ENCODE measurements at regions not wholly inside any gene's neighbourhood (a gene's known extent, or its start where the extent isn't known, plus 50 kb on each side); places are given as distances from the start of the nearest gene placed in this dataset.

DNA sequence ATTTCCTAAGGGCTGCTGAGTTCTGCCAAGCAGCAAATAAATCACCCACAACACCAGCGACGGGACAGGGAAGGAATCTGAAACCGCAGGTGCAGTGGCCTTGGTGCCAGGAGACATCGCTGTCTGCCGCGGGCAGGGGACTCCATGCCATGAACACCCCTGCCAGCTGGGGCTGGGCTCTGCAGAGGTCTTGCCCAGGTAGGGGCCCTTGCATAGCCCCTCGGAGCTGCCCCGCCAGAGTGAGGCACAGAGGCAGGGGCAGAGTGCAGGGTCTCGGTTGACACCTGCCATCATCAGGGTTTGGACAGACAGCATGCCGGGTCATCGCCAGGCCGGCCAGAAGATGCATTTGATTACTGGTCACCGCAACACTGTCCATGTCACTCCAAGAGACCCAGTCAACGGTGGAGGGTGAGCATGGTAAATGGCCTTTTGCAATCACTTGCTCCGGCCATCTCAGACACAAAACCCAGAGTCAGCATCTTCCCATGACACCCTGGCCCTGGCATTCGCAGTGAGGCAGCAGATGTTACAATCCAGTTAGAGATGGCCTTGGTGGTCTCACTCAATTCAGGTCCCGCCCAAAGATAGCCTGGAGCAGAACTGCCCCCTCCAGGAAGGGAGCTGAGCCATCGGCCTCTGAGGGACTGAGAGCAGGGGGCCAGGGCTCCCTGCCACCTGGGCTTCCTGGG is 255.4 kb downstream of the NDUFA10 start:
- in situ Hi-C loops (cut with HindIII; ENCODE audit: low pct_unique_long_range_greater_than_20kb, low sequenced_read_pairs) = no loop called here
- no peak for TF ChIP-seq JUND (IDR thresholded peaks at IDR 0.05; ENCODE audit: low read depth)
- peak in 1 of 2 experiments; percentile 57 for DNase-seq (ENCODE audit: low read depth in 1 of 2, low spot score in 1 of 2)

DNA sequence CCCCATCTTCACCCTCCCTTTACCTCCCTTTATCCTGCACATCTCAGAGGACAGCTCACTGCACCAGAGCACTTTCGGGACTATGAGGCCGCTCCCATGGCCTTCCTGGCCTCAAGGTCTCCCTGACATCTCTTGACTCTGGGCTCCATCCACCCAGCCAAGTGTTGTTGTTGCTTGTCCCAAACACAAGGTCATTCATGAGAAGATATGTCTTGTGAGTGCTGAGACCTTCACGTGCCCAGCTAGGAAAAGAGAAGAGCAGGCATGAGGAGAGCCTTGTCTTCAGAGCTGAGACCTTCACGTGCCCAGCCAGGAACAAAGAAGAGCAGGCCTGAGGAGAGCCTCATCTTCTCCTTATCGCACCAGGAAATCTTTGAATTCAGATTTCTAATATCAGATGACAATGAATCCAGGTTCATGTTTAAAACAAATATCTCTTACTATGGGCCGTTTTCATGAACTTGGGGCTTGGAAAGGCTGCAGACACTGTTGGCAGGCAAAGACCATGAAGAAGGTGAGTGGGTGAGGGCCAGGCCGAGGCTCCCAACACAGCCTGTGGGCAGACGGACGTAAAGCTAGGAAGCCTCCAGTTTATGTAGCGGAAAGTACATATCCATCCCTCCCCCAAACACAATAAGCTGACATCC is 256.1 kb downstream of the NDUFA10 start:
- in situ Hi-C loops (cut with HindIII; ENCODE audit: low pct_unique_long_range_greater_than_20kb, low sequenced_read_pairs) = no loop called here

GRCh38 chr2:239768031-239768790 is 256.9 kb downstream of the NDUFA10 start:
- TF ChIP-seq JUND (IDR thresholded peaks at IDR 0.05; ENCODE audit: low read depth) = no peak
- in situ Hi-C loops (cut with HindIII; ENCODE audit: low pct_unique_long_range_greater_than_20kb, low sequenced_read_pairs) = no loop called here
- DNase-seq (ENCODE audit: low read depth in 1 of 2, low spot score in 1 of 2) = no peak

More for the DNA sequence above, 256.1 kb downstream of the NDUFA10 start:
- no peak for TF ChIP-seq JUND (IDR thresholded peaks at IDR 0.05; ENCODE audit: low read depth)
- no peak for DNase-seq (ENCODE audit: low read depth in 1 of 2, low spot score in 1 of 2)

DNA sequence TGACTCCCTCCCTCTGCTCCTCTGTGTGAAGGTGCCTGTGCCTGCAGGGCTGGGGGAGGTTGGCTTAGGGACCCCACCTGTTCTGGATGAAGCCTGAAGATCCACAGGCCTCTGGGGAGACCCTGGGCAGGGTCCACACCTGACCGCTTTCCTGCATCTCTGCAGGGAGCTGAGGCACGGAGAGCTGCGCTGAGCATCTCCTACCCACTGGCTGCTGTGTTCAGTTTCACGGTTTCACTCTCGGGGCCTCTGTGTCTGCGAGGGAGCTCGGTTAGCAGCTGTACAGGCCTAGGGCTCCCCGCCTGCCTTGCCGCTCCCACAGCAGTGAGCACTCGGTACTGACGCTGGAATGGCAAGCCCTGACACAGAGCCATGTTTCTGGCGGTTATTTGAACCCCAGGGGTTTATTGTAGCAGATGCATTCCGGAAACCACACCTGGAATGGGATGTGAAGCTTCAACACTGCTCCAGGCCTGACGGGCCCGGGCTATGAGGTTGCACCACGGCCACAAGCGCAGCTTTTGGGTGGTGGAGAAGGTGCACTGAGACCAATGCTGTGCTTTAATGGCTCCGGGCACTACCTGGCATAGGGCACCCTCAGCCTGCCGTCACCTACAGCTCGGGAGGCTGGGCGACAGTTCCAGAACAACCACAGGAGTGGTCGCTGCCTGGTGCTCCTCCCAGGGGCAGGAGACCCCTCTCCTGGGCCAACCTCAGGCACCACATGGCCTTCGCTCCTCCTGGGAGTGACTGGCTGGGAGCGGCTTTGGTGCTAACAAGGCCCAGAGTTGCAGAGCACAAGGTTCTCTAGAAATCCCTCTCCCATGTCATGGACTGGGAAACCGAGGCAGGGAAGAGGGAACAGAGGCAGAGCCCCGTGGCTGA is 257.9 kb downstream of the NDUFA10 start:
- in situ Hi-C loops (cut with HindIII; ENCODE audit: low pct_unique_long_range_greater_than_20kb, low sequenced_read_pairs) = no loop called here
- no peak for TF ChIP-seq JUND (IDR thresholded peaks at IDR 0.05; ENCODE audit: low read depth)
- DNase-seq (ENCODE audit: low read depth in 1 of 2, low spot score in 1 of 2) = no peak

DNA sequence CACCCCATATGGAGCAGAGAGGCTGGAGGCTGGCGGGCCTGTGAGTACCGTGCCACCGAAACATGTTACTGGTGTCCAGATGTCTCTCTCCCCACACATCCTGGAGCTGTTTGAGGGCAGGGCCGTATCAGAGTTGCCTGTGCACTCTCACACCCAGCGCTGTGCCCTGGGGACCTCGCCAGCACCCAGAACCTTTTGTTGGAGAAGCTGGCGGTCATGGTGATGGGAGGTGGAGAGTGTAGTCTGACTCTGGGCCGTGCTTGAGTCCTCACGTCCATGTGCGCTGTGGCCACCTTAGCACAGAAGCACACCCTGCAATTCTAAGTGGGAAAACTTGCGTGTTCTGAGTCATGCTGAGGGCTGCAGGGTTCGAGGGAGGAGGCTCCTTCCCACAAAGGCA is 259.2 kb downstream of the NDUFA10 start:
- no peak for DNase-seq (ENCODE audit: low read depth in 1 of 2, low spot score in 1 of 2)
- no peak for TF ChIP-seq JUND (IDR thresholded peaks at IDR 0.05; ENCODE audit: low read depth)
- in situ Hi-C loops (cut with HindIII; ENCODE audit: low pct_unique_long_range_greater_than_20kb, low sequenced_read_pairs) = no loop called here

GRCh38 chr2:239765076-239765845 is 259.9 kb downstream of the NDUFA10 start:
- no peak for TF ChIP-seq JUND (IDR thresholded peaks at IDR 0.05; ENCODE audit: low read depth)
- no peak for DNase-seq (ENCODE audit: low read depth in 1 of 2, low spot score in 1 of 2)
- in situ Hi-C loops (cut with HindIII; ENCODE audit: low pct_unique_long_range_greater_than_20kb, low sequenced_read_pairs) = no loop called here

GRCh38 chr2:239763433-239764097 is 261.6 kb downstream of the NDUFA10 start:
- no peak for TF ChIP-seq JUND (IDR thresholded peaks at IDR 0.05; ENCODE audit: low read depth)
- no peak for DNase-seq (ENCODE audit: low read depth in 1 of 2, low spot score in 1 of 2)
- in situ Hi-C loops (cut with HindIII; ENCODE audit: low pct_unique_long_range_greater_than_20kb, low sequenced_read_pairs) = no loop called here

DNA sequence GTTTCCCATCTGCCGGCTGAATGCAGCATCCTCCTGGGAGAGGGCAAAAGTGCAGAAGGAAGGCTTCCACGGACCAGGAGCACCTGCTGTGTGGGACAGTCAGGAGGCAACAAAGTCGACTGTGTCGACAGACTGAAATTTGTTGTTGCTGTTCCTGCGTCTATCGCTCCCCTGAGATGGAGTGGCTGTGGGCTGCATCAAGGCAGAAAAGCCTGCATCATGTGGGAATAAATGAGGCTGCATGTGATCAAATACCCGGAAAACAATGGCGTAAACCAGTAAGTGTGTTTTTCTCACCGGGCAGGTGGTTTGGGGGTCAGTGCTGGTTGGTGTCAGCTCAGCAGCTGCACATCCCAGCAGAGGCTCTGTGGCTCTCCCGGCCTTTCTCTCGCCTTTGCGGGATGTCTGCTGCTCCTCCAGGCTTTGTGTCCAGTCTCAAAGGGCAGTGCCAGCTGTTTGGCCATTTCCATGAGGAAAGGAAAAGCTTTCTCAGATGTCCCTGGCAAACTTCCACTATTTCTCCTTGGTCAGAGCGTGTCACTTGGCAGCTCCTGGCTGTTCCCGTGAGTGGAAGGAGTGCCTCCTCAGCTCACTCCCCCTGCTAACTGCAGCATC is 262.4 kb downstream of the NDUFA10 start:
- no peak for TF ChIP-seq JUND (IDR thresholded peaks at IDR 0.05; ENCODE audit: low read depth)
- no peak for DNase-seq (ENCODE audit: low read depth in 1 of 2, low spot score in 1 of 2)
- in situ Hi-C loops (cut with HindIII; ENCODE audit: low pct_unique_long_range_greater_than_20kb, low sequenced_read_pairs) = no loop called here

DNA sequence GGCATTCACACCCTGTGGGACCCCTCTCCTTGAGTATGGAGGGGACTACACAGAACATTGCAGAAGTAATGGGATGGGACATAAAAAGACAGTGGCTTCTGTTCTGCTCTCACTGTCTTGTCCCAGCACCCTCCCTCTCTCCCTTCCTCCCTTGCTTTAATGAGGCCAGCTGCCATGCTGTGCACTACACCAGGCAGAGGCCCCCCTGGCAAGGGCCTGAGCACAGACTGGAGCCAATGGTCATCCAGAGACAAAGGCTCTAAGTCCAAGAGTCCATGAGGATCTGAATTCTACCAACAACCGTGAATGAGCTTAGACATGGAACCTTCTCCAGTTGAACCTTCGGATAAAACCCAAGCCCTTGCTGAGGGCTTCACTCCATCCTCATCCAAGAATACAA is 263.0 kb downstream of the NDUFA10 start:
- DNase-seq (ENCODE audit: low read depth in 1 of 2, low spot score in 1 of 2) = no peak
- in situ Hi-C loops (cut with HindIII; ENCODE audit: low pct_unique_long_range_greater_than_20kb, low sequenced_read_pairs) = no loop called here
- no peak for TF ChIP-seq JUND (IDR thresholded peaks at IDR 0.05; ENCODE audit: low read depth)

DNA sequence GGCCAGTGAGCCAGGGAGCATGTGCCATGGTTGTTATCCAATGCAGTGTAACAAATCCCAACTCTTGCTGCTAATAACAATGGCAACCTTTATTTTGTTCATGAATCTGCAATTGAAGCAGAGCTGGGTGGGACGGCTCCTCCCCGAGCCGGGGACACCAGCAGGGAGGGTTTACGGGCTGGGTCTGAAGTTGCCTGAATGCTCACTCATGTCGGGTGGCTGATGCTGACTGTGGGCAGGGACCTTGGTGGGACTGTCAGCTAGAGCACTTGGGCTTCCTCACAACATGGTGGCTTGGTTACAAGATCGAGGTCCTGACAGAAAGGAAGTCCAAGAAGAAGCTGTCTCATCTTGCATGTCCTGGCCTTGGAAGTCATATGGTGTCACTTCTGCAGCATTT is 264.5 kb downstream of the NDUFA10 start:
- in situ Hi-C loops (cut with HindIII; ENCODE audit: low pct_unique_long_range_greater_than_20kb, low sequenced_read_pairs) = no loop called here
- DNase-seq (ENCODE audit: low read depth in 1 of 2, low spot score in 1 of 2) = no peak
- no peak for TF ChIP-seq JUND (IDR thresholded peaks at IDR 0.05; ENCODE audit: low read depth)
